GM12878 (cell line): ENCODE measurements at regions not wholly inside any gene's neighbourhood (a gene's known extent, or its start where the extent isn't known, plus 50 kb on each side); places are given as distances from the start of the nearest gene placed in this dataset.

Experiments
- ATAC-seq: fragments of 200-7000 bp; cut with Tn5 transposase; 3 replicates; pipeline ENCODE4 v1.9.1; 2020; ENCODE audit warnings: mild to moderate bottlenecking, moderate library complexity
- BruUV-seq: library from RNA; stranded (reverse); fragments of 400-500 nt; replicated peaks from 2 replicates; lab custom pipeline; 2021; lab: Mats Ljungman, UMichigan
- CTCF ChIA-PET: fragments of 300-600 bp; sonication (Branson Sonifier 250); formaldehyde crosslinking; extraction: SDS; loops from one replicate; lab custom pipeline; 2021; ENCODE audit warnings: inconsistent platforms; lab: Yijun Ruan, JAX
- POLR2A ChIA-PET: fragments of 350-600 bp; formaldehyde crosslinking; extraction: SDS; loops from one replicate; lab custom pipeline; 2021; ENCODE audit warnings: inconsistent platforms; lab: Charles Lee
- RAD21 ChIA-PET: fragments of 300-600 bp; sonication (Branson Sonifier 250); formaldehyde crosslinking; loops from one replicate; lab custom pipeline; 2023; ENCODE audit warnings: antibody characterized with exemption; ENCODE audit not compliant: unreplicated experiment; lab: Charles Lee
- SMC1A ChIA-PET: fragments of 300-600 bp; sonication (Branson Sonifier 250); formaldehyde crosslinking; loops from one replicate; lab custom pipeline; 2023; ENCODE audit not compliant: unreplicated experiment, uncharacterized antibody; lab: Charles Lee
- DNase-seq: peaks from one replicate; pipeline ENCODE4 v3.0.0-alpha.2; 2011; ENCODE audit warnings: low read depth, low spot score
- FAIRE-seq: peaks from 3 replicates; lab custom pipeline; 2011; peaks lifted over from hg19 to GRCh38; lab: Jason Lieb, UNC
- H2AFZ ChIP-seq: 2 replicates; pipeline ENCODE4 v1.6.0; 2011; ENCODE audit warnings: low read depth, low read length, control low read depth; ENCODE audit not compliant: control insufficient read depth
- H3K27ac ChIP-seq: 2 replicates; pipeline ENCODE4 v1.5.1; 2011; ENCODE audit warnings: control low read depth; ENCODE audit not compliant: control insufficient read depth, insufficient read depth
- H3K27me3 ChIP-seq, 2 experiments: replicated peaks in 1 of 2; 2 replicates each; pipeline versions ENCODE4 v1.6.0 to v1.6.1; 2011; ENCODE audit warnings: low read length in 1 of 2; ENCODE audit not compliant: control insufficient read depth in 2 of 2, insufficient read depth in 2 of 2
- H3K36me3 ChIP-seq, 2 experiments: 2 replicates each; pipeline ENCODE4 v1.5.1; 2011; ENCODE audit warnings: low read length in 1 of 2; ENCODE audit not compliant: control insufficient read depth in 2 of 2, insufficient read depth in 2 of 2
- H3K4me1 ChIP-seq: 2 replicates; pipeline ENCODE4 v1.6.1; 2011; ENCODE audit warnings: mild to moderate bottlenecking, low read length, moderate library complexity, mixed read lengths; ENCODE audit not compliant: control insufficient read depth, insufficient read depth
- H3K4me2 ChIP-seq: 2 replicates; pipeline ENCODE4 v1.6.0; 2011; ENCODE audit warnings: control low read depth; ENCODE audit not compliant: control insufficient read depth, insufficient read depth
- H3K4me3 ChIP-seq: fragments of 200-600 bp; sonication (generic); 2 replicates; pipeline ENCODE4 v1.5.1; 2016
- H3K79me2 ChIP-seq: 2 replicates; pipeline ENCODE4 v1.6.0; 2011; ENCODE audit warnings: low read length; ENCODE audit not compliant: control insufficient read depth, insufficient read depth
- H3K9ac ChIP-seq: 2 replicates; pipeline ENCODE4 v1.8.0; 2011; ENCODE audit warnings: low read length, control low read depth, mixed read lengths; ENCODE audit not compliant: control insufficient read depth, insufficient read depth
- H3K9me3 ChIP-seq: replicated peaks from 3 replicates; pipeline ENCODE4 v1.5.1; 2011; ENCODE audit warnings: mild to moderate bottlenecking, low read length; ENCODE audit not compliant: control insufficient read depth, insufficient read depth
- H4K20me1 ChIP-seq: 2 replicates; pipeline ENCODE4 v1.6.0; 2011; ENCODE audit not compliant: control insufficient read depth, insufficient read depth
- BHLHE40 ChIP-seq, 2 experiments: fragments of 450-650 bp in 1 of 2; IDR thresholded peaks; 2 replicates each; pipeline ENCODE4 v1.6.1; 2011 to 2017; ENCODE audit warnings: low read depth in 2 of 2, borderline replicate concordance in 1 of 2, improper control_type of control experiment in 1 of 2, low read length in 1 of 2, mild to moderate bottlenecking in 1 of 2
- HDAC6 ChIP-seq: fragments of 200-600 bp; sonication (generic); IDR thresholded peaks from one replicate; pipeline ENCODE4 v1.8.0; 2017; ENCODE audit warnings: antibody characterized with exemption; ENCODE audit not compliant: unreplicated experiment
- LARP7 ChIP-seq: fragments of 450-650 bp; IDR thresholded peaks from 2 replicates; pipeline ENCODE4 v1.6.1; 2017; ENCODE audit warnings: mild to moderate bottlenecking
- PAX8 ChIP-seq: fragments of 450-650 bp; IDR thresholded peaks from 2 replicates; pipeline ENCODE4 v1.6.1; 2017; ENCODE audit warnings: mild to moderate bottlenecking, moderate library complexity
- RAD21 ChIP-seq: IDR thresholded peaks from 2 replicates; pipeline ENCODE4 v1.6.1; 2011; ENCODE audit warnings: mild to moderate bottlenecking, low read depth, low read length, moderate library complexity; ENCODE audit not compliant: insufficient read depth
- SIN3A ChIP-seq: IDR thresholded peaks from 2 replicates; pipeline ENCODE4 v1.6.1; 2012; ENCODE audit warnings: low read depth, low read length, improper control_type of control experiment
- ZNF622 ChIP-seq: fragments of 450-650 bp; IDR thresholded peaks from 2 replicates; pipeline ENCODE4 v1.6.1; 2017; ENCODE audit warnings: mild to moderate bottlenecking, inconsistent platforms
- WGBS: methylation state at CpG from one replicate; pipeline ENCODE4 v1.1.6; 2016; ENCODE audit warnings: low lambda C conversion rate; ENCODE audit not compliant: insufficient replicate concordance, insufficient coverage; ENCODE audit errors: missing lambda C conversion rate; 5-methylcytosine and 5-hydroxymethylcytosine counted together
- in situ Hi-C: fragments of 300-500 bp; cut with MboI; formaldehyde crosslinking; loops from 9 replicates; pipeline ENCODE4 v1.14.3; 2018; ENCODE audit warnings: mixed read lengths
- intact Hi-C: fragments of 100-400 bp; cut with micrococcal nuclease; formaldehyde crosslinking; loops from one replicate; pipeline ENCODE4 v1.14.2; 2022; ENCODE audit not compliant: unreplicated experiment
- TF ChIP-seq, protein P1 (sequence below): fragments of 450-650 bp; IDR thresholded peaks from 2 replicates; pipeline ENCODE4 v1.6.1; 2016; ENCODE audit warnings: mild to moderate bottlenecking

DNA sequence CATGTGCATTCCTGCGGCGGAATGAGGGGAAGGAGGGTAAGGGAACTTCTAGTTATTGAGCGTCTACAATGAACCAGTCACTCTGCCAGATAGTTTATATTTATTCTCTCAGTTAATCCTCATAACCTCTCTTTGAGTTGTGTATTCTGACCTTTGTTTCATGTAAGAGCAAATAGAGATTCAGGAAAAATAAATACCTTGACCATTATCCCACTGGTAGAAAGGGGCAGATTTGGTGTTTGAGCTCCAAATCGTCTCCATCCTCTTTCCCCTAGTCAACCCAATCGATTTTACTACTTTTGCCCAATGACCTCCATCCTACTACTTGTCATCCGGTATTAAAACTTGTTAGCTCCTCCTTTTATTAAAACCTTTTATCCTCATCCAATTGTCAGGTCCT lies 157.1 kb upstream of the SESN3 start:
- Histone ChIP-seq H4K20me1 (no peaks in the 10 kb centered on the region), H3K36me3 (no peaks in the 10 kb centered on the region), H3K79me2 (no peaks in the 10 kb centered on the region), H3K4me1 (no peaks in the 10 kb centered on the region), H3K4me2 (no peak overlapping the region), H3K9me3 (no peaks in the 10 kb centered on the region), H3K9ac (no peak overlapping the region), H3K27me3 (no peaks in the 10 kb centered on the region; a peak in 2 of 4 replicates), H2AFZ (no peak overlapping the region), H3K4me3 (no peak overlapping the region), H3K27ac (no peak overlapping the region)
- RAD21 ChIA-PET, result no interaction called here
- intact Hi-C loops (no loop called here), in situ Hi-C loops (no loop called here)
- WGBS, result 56% methylated on average over 6 of the region's 6 CpGs
- POLR2A ChIA-PET, result no interaction called here
- BruUV-seq, result no TSS peak
- FAIRE-seq (no peak), ATAC-seq (no peak), DNase-seq (no peak)
- CTCF ChIA-PET, result no interaction called here
- TF ChIP-seq LARP7 (no peak), SIN3A (no peak), RAD21 (no peak), HDAC6 (no peak), BHLHE40 (IDR thresholded peaks at IDR 0.05; ENCODE audit: borderline replicate concordance in 1 of 2, low read depth in 2 of 2, low read length in 1 of 2) (no peak), ZNF622 (no peak), PAX8 (no peak)
- TF ChIP-seq, protein P1, sequence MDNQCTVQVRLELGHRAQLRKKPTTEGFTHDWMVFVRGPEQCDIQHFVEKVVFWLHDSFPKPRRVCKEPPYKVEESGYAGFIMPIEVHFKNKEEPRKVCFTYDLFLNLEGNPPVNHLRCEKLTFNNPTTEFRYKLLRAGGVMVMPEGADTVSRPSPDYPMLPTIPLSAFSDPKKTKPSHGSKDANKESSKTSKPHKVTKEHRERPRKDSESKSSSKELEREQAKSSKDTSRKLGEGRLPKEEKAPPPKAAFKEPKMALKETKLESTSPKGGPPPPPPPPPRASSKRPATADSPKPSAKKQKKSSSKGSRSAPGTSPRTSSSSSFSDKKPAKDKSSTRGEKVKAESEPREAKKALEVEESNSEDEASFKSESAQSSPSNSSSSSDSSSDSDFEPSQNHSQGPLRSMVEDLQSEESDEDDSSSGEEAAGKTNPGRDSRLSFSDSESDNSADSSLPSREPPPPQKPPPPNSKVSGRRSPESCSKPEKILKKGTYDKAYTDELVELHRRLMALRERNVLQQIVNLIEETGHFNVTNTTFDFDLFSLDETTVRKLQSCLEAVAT, result no peak
- SMC1A ChIA-PET, result interaction anchor here (1.1 to 1.4 kb wide), 2 partner anchors 10 to 17 kb away, joined by 3 read pairs; no protein-coding TSS in a partner anchor
